Activated naive CD8-positive, alpha-beta T cell treated with anti-CD3 and anti-CD28 coated beads for 36 hours (primary cell): ENCODE measurements at regions not wholly inside any gene's neighbourhood (a gene's known extent, or its start where the extent isn't known, plus 50 kb on each side); places are given as distances from the start of the nearest gene placed in this dataset.

Experiments used
- DNase-seq: peaks from one replicate; pipeline ENCODE4 v3.0.0; 2021
- H3K27ac Mint-ChIP-seq: one replicate; pipeline ENCODE4 v1.8.0; 2022; ENCODE audit warnings: mild to moderate bottlenecking, moderate library complexity, mixed read lengths
- H3K27me3 Mint-ChIP-seq: one replicate; pipeline ENCODE4 v1.8.0; 2022; ENCODE audit warnings: mild to moderate bottlenecking, mixed read lengths
- H3K36me3 Mint-ChIP-seq: one replicate; pipeline ENCODE4 v1.8.0; 2021; ENCODE audit warnings: mild to moderate bottlenecking, mixed read lengths
- H3K4me1 Mint-ChIP-seq: one replicate; pipeline ENCODE4 v1.8.0; 2021; ENCODE audit warnings: mixed read lengths
- H3K4me3 Mint-ChIP-seq: one replicate; pipeline ENCODE4 v1.8.0; 2022; ENCODE audit warnings: mild to moderate bottlenecking, moderate library complexity, mixed read lengths
- H3K9me3 Mint-ChIP-seq: one replicate; pipeline ENCODE4 v1.8.0; 2022; ENCODE audit warnings: mixed read lengths

- H3K36me3 Mint-ChIP-seq, result peaks cover 24% of the 10 kb centered on the region
- H3K4me3 Mint-ChIP-seq, result no peak overlapping the region
- no peaks in the 10 kb centered on the region for H3K27me3 Mint-ChIP-seq
- H3K4me1 Mint-ChIP-seq, result peaks cover 47% of the 10 kb centered on the region
- no peak overlapping the region for H3K27ac Mint-ChIP-seq
- H3K9me3 Mint-ChIP-seq, result peaks cover 4% of the 10 kb centered on the region
- DNase-seq, result peak; percentile 21
These were observed 247.1 kb downstream of the BCOR start for GRCh38 chrX:39850630-39851152.

GRCh38 chrX:39851745-39852455 lies 245.9 kb downstream of the BCOR start:
- peaks cover 4% of the 10 kb centered on the region for H3K9me3 Mint-ChIP-seq
- no peak overlapping the region for H3K4me3 Mint-ChIP-seq
- no peak for DNase-seq
- H3K4me1 Mint-ChIP-seq, result peaks cover 56% of the 10 kb centered on the region
- no peak overlapping the region for H3K27ac Mint-ChIP-seq
- no peaks in the 10 kb centered on the region for H3K27me3 Mint-ChIP-seq
- H3K36me3 Mint-ChIP-seq, result peaks cover 24% of the 10 kb centered on the region

- H3K4me3 Mint-ChIP-seq, result no peak overlapping the region
- no peak overlapping the region for H3K27ac Mint-ChIP-seq
- H3K4me1 Mint-ChIP-seq, result peaks cover 58% of the 10 kb centered on the region
These were observed 245.3 kb downstream of the BCOR start for GRCh38 chrX:39852491-39852890.

DNA sequence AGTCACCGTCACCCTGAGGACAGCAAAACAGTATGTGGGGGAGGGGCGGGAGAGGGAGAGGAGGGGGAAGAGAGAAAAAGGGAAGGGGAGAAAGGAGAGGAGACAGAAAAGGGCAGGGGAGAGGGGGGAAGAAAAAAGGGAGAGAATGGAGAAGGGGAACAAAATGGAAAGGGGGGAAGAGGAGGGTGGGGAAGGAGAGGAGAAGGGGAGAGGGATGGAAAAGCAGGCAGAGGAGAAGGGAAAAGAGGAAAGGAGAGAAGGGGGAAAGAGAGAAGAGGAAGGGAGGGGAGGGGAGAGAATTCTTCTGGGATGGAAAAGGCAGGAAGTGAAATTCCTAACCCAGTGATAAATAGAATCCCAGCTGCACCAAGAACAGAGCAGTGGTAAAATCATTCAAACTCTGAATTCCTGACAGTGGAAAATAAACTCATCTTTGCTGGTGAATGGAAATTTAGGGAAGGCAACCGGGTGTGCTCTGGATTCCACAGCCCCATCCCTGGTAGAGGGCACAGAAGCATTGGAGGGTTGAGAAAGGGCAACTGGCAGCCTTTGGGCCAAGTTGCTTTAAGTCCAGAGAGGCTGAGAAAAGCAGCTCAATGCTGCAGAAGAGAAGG lies 244.2 kb downstream of the BCOR start:
- Mint-ChIP-seq H3K27me3 (no peaks in the 10 kb centered on the region), H3K9me3 (peaks cover 4% of the 10 kb centered on the region), H3K4me1 (peaks cover 64% of the 10 kb centered on the region), H3K27ac (peak overlapping the region; percentile 97), H3K36me3 (peaks cover 24% of the 10 kb centered on the region), H3K4me3 (peak overlapping the region; percentile 82)
- DNase-seq, result no peak

More at GRCh38 chrX:39852491-39852890, 245.3 kb downstream of the BCOR start:
- Mint-ChIP-seq H3K36me3 (peaks cover 24% of the 10 kb centered on the region), H3K9me3 (peaks cover 4% of the 10 kb centered on the region), H3K27me3 (no peaks in the 10 kb centered on the region)
- DNase-seq, result no peak

GRCh38 chrX:39854772-39855747 lies 242.7 kb downstream of the BCOR start:
- Mint-ChIP-seq H3K27me3 (no peaks in the 10 kb centered on the region), H3K4me1 (peaks cover 67% of the 10 kb centered on the region), H3K27ac (peak overlapping the region; percentile 97), H3K36me3 (peaks cover 21% of the 10 kb centered on the region), H3K9me3 (peaks cover under 1% of the 10 kb centered on the region), H3K4me3 (peak overlapping the region; percentile 82)
- peak; percentile 77 for DNase-seq

GRCh38 chrX:39855748-39856129 lies 242.0 kb downstream of the BCOR start:
- H3K4me3 Mint-ChIP-seq, result peak overlapping the region; percentile 82
- H3K36me3 Mint-ChIP-seq, result peaks cover 18% of the 10 kb centered on the region
- H3K27me3 Mint-ChIP-seq, result no peaks in the 10 kb centered on the region
- peak; percentile 75 for DNase-seq
- H3K4me1 Mint-ChIP-seq, result peaks cover 65% of the 10 kb centered on the region
- H3K9me3 Mint-ChIP-seq, result no peaks in the 10 kb centered on the region
- peak overlapping the region; percentile 97 for H3K27ac Mint-ChIP-seq

DNA sequence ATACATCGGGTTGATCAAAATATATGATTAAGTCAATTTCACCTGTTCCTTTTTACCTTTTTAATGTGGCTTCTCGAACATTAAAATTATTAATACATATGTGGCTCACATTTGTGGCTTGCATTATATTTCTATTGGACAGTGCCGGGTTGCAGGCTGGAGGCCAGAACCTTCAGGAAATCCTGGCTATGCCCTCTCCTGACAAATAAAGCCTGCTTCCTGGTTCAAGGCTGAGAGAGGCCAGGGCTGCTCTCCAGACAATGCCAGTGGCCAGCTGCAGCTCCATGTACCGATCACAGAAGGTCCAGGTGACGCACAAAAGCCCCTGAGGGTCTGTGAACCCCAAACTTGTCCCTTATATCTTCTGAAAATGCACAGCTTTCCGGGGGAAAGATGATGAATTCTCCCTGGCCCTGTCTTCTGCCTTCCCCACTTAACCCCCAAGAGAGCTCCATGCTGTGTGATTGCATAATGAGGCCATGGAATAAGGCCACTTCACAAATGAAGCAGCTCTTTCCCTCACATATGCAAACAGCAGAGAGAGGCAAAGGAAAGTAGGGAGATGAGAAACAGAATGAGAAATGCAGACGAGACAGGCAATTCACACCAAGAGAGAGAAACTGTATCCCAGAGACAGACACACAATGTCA lies 241.2 kb downstream of the BCOR start:
- Mint-ChIP-seq H3K4me1 (peaks cover 62% of the 10 kb centered on the region), H3K36me3 (peaks cover 14% of the 10 kb centered on the region), H3K9me3 (no peaks in the 10 kb centered on the region), H3K27me3 (no peaks in the 10 kb centered on the region), H3K4me3 (no peak overlapping the region), H3K27ac (peak overlapping the region; percentile 43)
- no peak for DNase-seq

DNA sequence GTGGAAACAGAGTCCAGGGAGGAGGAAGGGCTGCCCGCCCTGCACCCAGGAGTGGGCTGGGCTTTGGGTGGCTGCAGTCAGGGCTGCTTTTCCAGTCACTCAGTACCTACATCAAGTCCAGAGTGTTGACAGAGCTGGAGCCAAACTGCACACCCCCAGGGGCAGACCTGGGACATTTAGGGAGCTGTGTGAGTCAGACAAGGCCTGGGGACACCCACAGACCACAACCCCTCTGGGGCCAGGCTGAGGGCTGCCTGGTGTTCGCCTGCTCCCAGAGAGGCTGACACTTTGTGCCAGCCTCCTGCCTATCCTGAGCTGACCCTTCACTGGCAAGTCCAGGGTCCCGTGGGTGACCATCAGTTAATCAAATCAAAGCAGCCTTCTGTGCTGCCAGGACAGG lies 240.0 kb downstream of the BCOR start:
- peak; percentile 59 for DNase-seq
- Mint-ChIP-seq H3K4me3 (no peak overlapping the region), H3K27me3 (no peaks in the 10 kb centered on the region), H3K27ac (peak overlapping the region; percentile 38), H3K36me3 (peaks cover 8% of the 10 kb centered on the region), H3K9me3 (no peaks in the 10 kb centered on the region), H3K4me1 (peaks cover 59% of the 10 kb centered on the region)

DNA sequence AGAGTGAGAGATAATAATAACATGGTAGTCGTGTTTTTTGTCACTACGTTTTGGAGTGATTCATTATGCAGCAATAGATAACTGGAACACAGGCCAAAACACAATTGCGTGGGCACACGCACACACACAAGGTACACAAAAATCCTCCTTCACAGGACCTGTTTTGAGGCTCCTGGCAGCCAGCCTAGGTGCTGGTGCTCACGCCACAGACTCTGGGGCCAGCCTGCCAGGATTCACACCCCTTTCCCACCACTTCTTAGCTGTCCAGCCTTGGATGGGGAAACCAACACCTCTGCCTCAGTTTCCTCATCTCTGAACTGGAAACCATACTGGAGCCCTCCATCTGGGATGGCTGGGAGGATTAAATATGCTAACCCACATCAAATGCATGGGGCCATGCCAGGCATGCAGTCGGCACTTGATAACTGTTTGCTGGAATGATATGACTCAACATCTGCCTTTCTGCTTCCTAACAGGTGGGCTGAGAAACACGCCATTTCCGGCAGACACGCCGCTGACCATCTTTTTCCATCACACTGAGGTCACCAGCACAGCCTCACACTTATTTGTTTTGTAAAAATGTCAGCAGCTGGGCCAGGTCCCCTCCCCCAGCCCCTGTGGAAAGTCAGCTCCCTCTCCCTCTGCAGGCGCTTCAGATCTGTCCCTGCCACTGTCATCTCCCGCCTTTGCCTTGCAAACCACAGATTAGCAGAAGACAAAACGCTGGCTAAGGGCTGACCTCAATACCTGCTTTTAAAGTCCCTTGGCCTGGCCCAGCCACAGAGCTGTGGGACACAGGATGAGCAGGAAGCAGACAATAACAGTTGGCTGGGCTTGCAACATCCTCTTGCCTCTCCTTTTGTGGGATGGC lies 237.5 kb downstream of the BCOR start:
- no peaks in the 10 kb centered on the region for H3K9me3 Mint-ChIP-seq
- peaks cover 41% of the 10 kb centered on the region for H3K4me1 Mint-ChIP-seq

GRCh38 chrX:39862963-39863362 lies 234.8 kb downstream of the BCOR start:
- Mint-ChIP-seq H3K36me3 (no peaks in the 10 kb centered on the region), H3K4me1 (peaks cover 28% of the 10 kb centered on the region), H3K27ac (no peak overlapping the region), H3K4me3 (no peak overlapping the region), H3K27me3 (no peaks in the 10 kb centered on the region), H3K9me3 (no peaks in the 10 kb centered on the region)
- no peak for DNase-seq

More for the DNA sequence above, 237.5 kb downstream of the BCOR start:
- DNase-seq, result peak; percentile 84
- peak overlapping the region; percentile 97 for H3K27ac Mint-ChIP-seq
- no peaks in the 10 kb centered on the region for H3K36me3 Mint-ChIP-seq
- H3K27me3 Mint-ChIP-seq, result no peaks in the 10 kb centered on the region
- peak overlapping the region; percentile 39 for H3K4me3 Mint-ChIP-seq

DNA sequence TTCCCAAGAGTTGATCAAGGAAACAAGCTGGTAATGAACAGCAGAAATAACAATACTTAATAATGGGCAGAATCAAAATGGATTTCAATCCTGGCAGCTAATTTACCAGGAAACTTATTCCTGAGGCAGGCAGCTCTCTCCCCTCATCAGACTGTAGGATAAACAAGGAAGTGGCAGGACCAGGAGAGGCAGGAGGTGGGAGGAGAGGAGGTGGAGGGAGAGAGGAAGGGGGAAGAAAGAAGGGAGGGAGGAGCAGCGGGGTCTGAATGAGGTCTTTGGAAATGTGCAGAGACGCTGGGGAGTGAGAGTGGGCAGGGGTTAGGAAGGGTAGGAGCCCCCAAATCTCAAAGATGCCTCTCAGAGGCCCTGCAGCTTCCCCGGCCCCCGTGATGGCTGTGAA lies 231.5 kb downstream of the BCOR start:
- H3K36me3 Mint-ChIP-seq, result no peaks in the 10 kb centered on the region
- H3K27me3 Mint-ChIP-seq, result no peaks in the 10 kb centered on the region
- H3K4me1 Mint-ChIP-seq, result peaks cover 28% of the 10 kb centered on the region
- H3K9me3 Mint-ChIP-seq, result peaks cover 2% of the 10 kb centered on the region
- no peak overlapping the region for H3K27ac Mint-ChIP-seq
- no peak overlapping the region for H3K4me3 Mint-ChIP-seq
- DNase-seq, result no peak

- H3K27ac Mint-ChIP-seq, result peak overlapping the region; percentile 92
- peaks cover 38% of the 10 kb centered on the region for H3K4me1 Mint-ChIP-seq
- no peaks in the 10 kb centered on the region for H3K27me3 Mint-ChIP-seq
These were observed 227.7 kb downstream of the BCOR start for GRCh38 chrX:39869846-39870601.

DNA sequence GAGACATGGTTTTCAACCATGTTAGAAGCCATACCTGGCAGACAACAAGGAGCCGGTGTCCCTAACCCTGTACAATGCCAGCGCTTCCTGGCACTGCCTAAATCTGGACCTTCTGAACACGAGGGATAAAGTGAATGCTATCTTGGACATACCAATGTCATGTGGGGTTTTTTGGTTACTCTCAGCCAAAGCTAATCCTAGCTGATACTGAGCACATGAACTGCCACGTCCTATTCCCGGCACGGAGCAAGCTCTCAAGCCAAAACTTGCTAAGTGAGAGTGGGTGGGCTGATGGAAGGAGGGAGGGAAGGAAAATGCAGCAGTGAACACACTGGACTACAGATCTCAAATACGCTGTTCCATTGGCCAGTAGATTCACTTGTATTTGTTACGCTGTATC lies 226.1 kb downstream of the BCOR start:
- DNase-seq, result no peak
- peaks cover 4% of the 10 kb centered on the region for H3K36me3 Mint-ChIP-seq
- peaks cover 41% of the 10 kb centered on the region for H3K4me1 Mint-ChIP-seq
- H3K9me3 Mint-ChIP-seq, result peaks cover 4% of the 10 kb centered on the region
- H3K27me3 Mint-ChIP-seq, result no peaks in the 10 kb centered on the region
- H3K4me3 Mint-ChIP-seq, result no peak overlapping the region
- peak overlapping the region; percentile 92 for H3K27ac Mint-ChIP-seq

More at GRCh38 chrX:39869846-39870601, 227.7 kb downstream of the BCOR start:
- peaks cover 4% of the 10 kb centered on the region for H3K9me3 Mint-ChIP-seq
- peaks cover 4% of the 10 kb centered on the region for H3K36me3 Mint-ChIP-seq
- DNase-seq, result peak; percentile 74
- no peak overlapping the region for H3K4me3 Mint-ChIP-seq
